Liver (tissue), 8 donors: ENCODE measurements at regions not wholly inside any gene's neighbourhood (a gene's known extent, or its start where the extent isn't known, plus 50 kb on each side); places are given as distances from the start of the nearest gene placed in this dataset.

Experiments
- DNase-seq: peaks from one replicate; pipeline ENCODE4 v3.0.0-alpha.2; 2017; ENCODE audit warnings: low spot score
- H3K27ac ChIP-seq, 2 donors: one replicate each; pipeline ENCODE4 v1.7.0; 2013; ENCODE audit warnings: inconsistent platforms in 2 of 2, low read length in 2 of 2, control low read depth in 1 of 2, low read depth in 1 of 2, mild to moderate bottlenecking in 1 of 2
- H3K27me3 ChIP-seq, 4 donors: one replicate each; pipeline versions ENCODE4 v1.6.1 to v1.7.0; 2013; ENCODE audit warnings: low read length in 3 of 4, inconsistent platforms in 1 of 4, mild to moderate bottlenecking in 1 of 4, moderate library complexity in 1 of 4; ENCODE audit not compliant: control insufficient read depth in 4 of 4, insufficient read depth in 4 of 4
- H3K36me3 ChIP-seq, 4 donors: one replicate each; pipeline versions ENCODE4 v1.6.1 to v1.7.0; 2013; ENCODE audit warnings: low read length in 3 of 4, mild to moderate bottlenecking in 3 of 4, low read depth in 1 of 4, moderate library complexity in 1 of 4; ENCODE audit not compliant: control insufficient read depth in 4 of 4, insufficient read depth in 3 of 4
- H3K4me1 ChIP-seq, 4 donors: one replicate each; pipeline versions ENCODE4 v1.6.1 to v1.7.0; 2013; ENCODE audit warnings: low read length in 3 of 4, mild to moderate bottlenecking in 3 of 4, moderate library complexity in 1 of 4; ENCODE audit not compliant: control insufficient read depth in 4 of 4, insufficient read depth in 4 of 4
- H3K4me3 ChIP-seq, 3 donors: one replicate each; pipeline versions ENCODE4 v1.6.1 to v1.7.0; 2013; ENCODE audit warnings: low read length in 3 of 3, control low read depth in 1 of 3, low read depth in 1 of 3, mild to moderate bottlenecking in 1 of 3
- H3K9ac ChIP-seq, 2 donors: one replicate each; pipeline ENCODE4 v1.7.0; 2013; ENCODE audit warnings: low read length in 2 of 2, mild to moderate bottlenecking in 2 of 2, moderate library complexity in 2 of 2, control low read depth in 1 of 2, low read depth in 1 of 2
- H3K9me3 ChIP-seq, 4 donors: one replicate each; pipeline versions ENCODE4 v1.6.1 to v1.7.0; 2013; ENCODE audit warnings: low read length in 3 of 4; ENCODE audit not compliant: control insufficient read depth in 4 of 4
- CTCF ChIP-seq: fragments of 150-350 bp; IDR thresholded peaks from 2 replicates; pipeline ENCODE4 v1.5.1; 2017; ENCODE audit warnings: improper control_type of control experiment, low read depth, low read length; ENCODE audit not compliant: missing input control
- EGR1 ChIP-seq, 2 donors: IDR thresholded peaks; 2 replicates each; pipeline ENCODE4 v1.6.1; 2016 to 2018; ENCODE audit warnings: antibody characterized with exemption in 2 of 2, low read depth in 2 of 2
- FOXA1 ChIP-seq: IDR thresholded peaks from 2 replicates; pipeline ENCODE4 v1.6.1; 2016; ENCODE audit warnings: antibody characterized with exemption
- FOXA2 ChIP-seq: IDR thresholded peaks from 2 replicates; pipeline ENCODE4 v1.6.1; 2016; ENCODE audit warnings: antibody characterized with exemption
- GABPA ChIP-seq, 2 donors: IDR thresholded peaks in 1 of 2; conservative IDR thresholded peaks in 1 of 2; 2 replicates each; pipeline ENCODE4 v1.6.1; 2016; ENCODE audit warnings: antibody characterized with exemption in 2 of 2, mild to moderate bottlenecking in 1 of 2, moderate library complexity in 1 of 2
- HNF4A ChIP-seq, 2 donors: conservative IDR thresholded peaks; 2 replicates each; pipeline ENCODE4 v1.6.1; 2016; ENCODE audit warnings: antibody characterized with exemption in 2 of 2, mild to moderate bottlenecking in 2 of 2
- HNF4G ChIP-seq: IDR thresholded peaks from 2 replicates; pipeline ENCODE4 v1.6.1; 2016; ENCODE audit warnings: antibody characterized with exemption
- JUND ChIP-seq, 2 donors: IDR thresholded peaks; 2 replicates each; pipeline ENCODE4 v1.6.1; 2016; ENCODE audit warnings: antibody characterized with exemption in 2 of 2
- REST ChIP-seq: IDR thresholded peaks from 2 replicates; pipeline ENCODE4 v1.6.1; 2016; ENCODE audit warnings: antibody characterized with exemption, mild to moderate bottlenecking
- RXRA ChIP-seq, 2 donors: IDR thresholded peaks; 2 replicates each; pipeline ENCODE4 v1.6.1; 2017 to 2018; ENCODE audit warnings: antibody characterized with exemption in 2 of 2, mild to moderate bottlenecking in 1 of 2
- SP1 ChIP-seq: IDR thresholded peaks from 2 replicates; pipeline ENCODE4 v1.6.1; 2018; ENCODE audit warnings: antibody characterized with exemption, mild to moderate bottlenecking
- TAF1 ChIP-seq: conservative IDR thresholded peaks from 2 replicates; pipeline ENCODE4 v1.6.1; 2016; ENCODE audit warnings: antibody characterized with exemption, mild to moderate bottlenecking
- YY1 ChIP-seq: IDR thresholded peaks from 2 replicates; pipeline ENCODE4 v1.6.1; 2016; ENCODE audit warnings: antibody characterized with exemption, mild to moderate bottlenecking
- WGBS: extraction: QIAGEN DNeasy Blood & Tissue Kit; methylation state at CpG from one replicate; pipeline ENCODE4 v1.1.7; 2013; 5-methylcytosine and 5-hydroxymethylcytosine counted together
- TF ChIP-seq, protein P1 (sequence below): IDR thresholded peaks from 2 replicates; pipeline ENCODE4 v1.6.1; 2016; ENCODE audit warnings: antibody characterized with exemption
- TF ChIP-seq, protein P2 (sequence below): IDR thresholded peaks from 2 replicates; pipeline ENCODE4 v1.6.1; 2016; ENCODE audit warnings: antibody characterized with exemption
- donor health status: healthy.
- donor health status: healthy.
- donor health status: healthy.
- donor health status: healthy.
- donor health status: healthy.

DNA sequence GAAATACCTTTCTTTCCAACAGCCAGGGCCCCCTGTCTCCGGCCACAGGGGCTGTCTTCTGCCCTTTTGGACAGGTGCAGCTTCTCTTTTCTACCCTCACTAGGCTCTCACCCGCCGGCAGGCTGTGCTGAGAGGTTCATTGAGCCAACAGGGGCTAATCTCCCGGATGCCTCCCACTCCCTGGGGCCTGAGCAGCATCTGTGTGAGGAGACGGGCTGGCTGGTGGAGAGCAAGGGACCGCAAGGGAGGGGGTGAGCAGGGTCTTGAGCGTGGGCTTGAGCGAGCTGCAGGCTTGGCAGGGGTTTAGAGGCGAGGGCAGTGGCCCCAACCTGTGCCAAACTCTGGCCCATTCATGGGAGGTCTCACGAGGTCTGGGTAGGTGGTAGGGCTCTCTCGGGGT lies 56.5 kb upstream of the CST7 start:
- no peak overlapping the region for H3K4me3 ChIP-seq
- H3K9me3 ChIP-seq = no peaks in the 10 kb centered on the region
- H3K36me3 ChIP-seq = no peaks in the 10 kb centered on the region
- H3K27me3 ChIP-seq = no peaks in the 10 kb centered on the region
- no peak overlapping the region for H3K27ac ChIP-seq
- no peak for DNase-seq
- TF ChIP-seq HNF4G = no peak
- no peak for TF ChIP-seq RXRA (IDR thresholded peaks at IDR 0.05)
- TF ChIP-seq FOXA2 = no peak
- TF ChIP-seq CTCF = no peak
- TF ChIP-seq YY1 = no peak
- no peak for TF ChIP-seq REST
- no peak for TF ChIP-seq EGR1 (IDR thresholded peaks at IDR 0.05; ENCODE audit: low read depth in 2 of 2)
- TF ChIP-seq FOXA1 = no peak
- no peak for TF ChIP-seq GABPA (IDR thresholded peaks at IDR 0.05 in 1 of 2, conservative IDR thresholded peaks at IDR 0.05 in 1 of 2)
- no peak for TF ChIP-seq JUND (IDR thresholded peaks at IDR 0.05)
- no peaks in the 10 kb centered on the region for H3K4me1 ChIP-seq
- no peak overlapping the region for H3K9ac ChIP-seq
- 85% methylated on average over 11 of the region's 11 CpGs for WGBS

- H3K4me1 ChIP-seq = no peaks in the 10 kb centered on the region
- no peak for TF ChIP-seq EGR1 (IDR thresholded peaks at IDR 0.05; ENCODE audit: low read depth in 2 of 2)
- DNase-seq = peak; percentile 29
- H3K4me3 ChIP-seq = no peak overlapping the region
- H3K27ac ChIP-seq = no peak overlapping the region
- WGBS = 88% methylated on average over 10 of the region's 10 CpGs
- H3K9ac ChIP-seq = no peak overlapping the region
- no peaks in the 10 kb centered on the region for H3K9me3 ChIP-seq
- no peaks in the 10 kb centered on the region for H3K36me3 ChIP-seq
- H3K27me3 ChIP-seq = no peaks in the 10 kb centered on the region
Observed at GRCh38 chr20:24892931-24893330, 56.1 kb upstream of the CST7 start.

GRCh38 chr20:24894488-24894887 lies 54.6 kb upstream of the CST7 start:
- no peak overlapping the region for H3K4me3 ChIP-seq

More at GRCh38 chr20:24894488-24894887, 54.6 kb upstream of the CST7 start:
- 76% methylated on average over 4 of the region's 4 CpGs for WGBS
- no peaks in the 10 kb centered on the region for H3K36me3 ChIP-seq
- TF ChIP-seq FOXA2 (no peak), GABPA (IDR thresholded peaks at IDR 0.05 in 1 of 2, conservative IDR thresholded peaks at IDR 0.05 in 1 of 2) (no peak), HNF4G (no peak), HNF4A (conservative IDR thresholded peaks at IDR 0.05) (no peak), RXRA (IDR thresholded peaks at IDR 0.05) (no peak), JUND (IDR thresholded peaks at IDR 0.05) (no peak), TAF1 (no peak), SP1 (no peak), CTCF (no peak)
- TF ChIP-seq, protein P1, sequence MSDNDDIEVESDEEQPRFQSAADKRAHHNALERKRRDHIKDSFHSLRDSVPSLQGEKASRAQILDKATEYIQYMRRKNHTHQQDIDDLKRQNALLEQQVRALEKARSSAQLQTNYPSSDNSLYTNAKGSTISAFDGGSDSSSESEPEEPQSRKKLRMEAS = no peak
- TF ChIP-seq, protein P2, sequence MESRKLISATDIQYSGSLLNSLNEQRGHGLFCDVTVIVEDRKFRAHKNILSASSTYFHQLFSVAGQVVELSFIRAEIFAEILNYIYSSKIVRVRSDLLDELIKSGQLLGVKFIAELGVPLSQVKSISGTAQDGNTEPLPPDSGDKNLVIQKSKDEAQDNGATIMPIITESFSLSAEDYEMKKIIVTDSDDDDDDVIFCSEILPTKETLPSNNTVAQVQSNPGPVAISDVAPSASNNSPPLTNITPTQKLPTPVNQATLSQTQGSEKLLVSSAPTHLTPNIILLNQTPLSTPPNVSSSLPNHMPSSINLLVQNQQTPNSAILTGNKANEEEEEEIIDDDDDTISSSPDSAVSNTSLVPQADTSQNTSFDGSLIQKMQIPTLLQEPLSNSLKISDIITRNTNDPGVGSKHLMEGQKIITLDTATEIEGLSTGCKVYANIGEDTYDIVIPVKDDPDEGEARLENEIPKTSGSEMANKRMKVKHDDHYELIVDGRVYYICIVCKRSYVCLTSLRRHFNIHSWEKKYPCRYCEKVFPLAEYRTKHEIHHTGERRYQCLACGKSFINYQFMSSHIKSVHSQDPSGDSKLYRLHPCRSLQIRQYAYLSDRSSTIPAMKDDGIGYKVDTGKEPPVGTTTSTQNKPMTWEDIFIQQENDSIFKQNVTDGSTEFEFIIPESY = no peak
- peak; percentile 8 for DNase-seq
- no peak overlapping the region for H3K9ac ChIP-seq
- no peaks in the 10 kb centered on the region for H3K4me1 ChIP-seq
- H3K27me3 ChIP-seq = no peaks in the 10 kb centered on the region
- no peak overlapping the region for H3K27ac ChIP-seq
- H3K9me3 ChIP-seq = no peaks in the 10 kb centered on the region
